PFSK-1 (cell line): ENCODE measurements at regions not wholly inside any gene's neighbourhood (a gene's known extent, or its start where the extent isn't known, plus 50 kb on each side); places are given as distances from the start of the nearest gene placed in this dataset.

Experiments used
- FOXP2 ChIP-seq: optimal IDR thresholded peaks from 2 replicates; pipeline ENCODE3; 2011; ENCODE audit warnings: borderline replicate concordance, control low read depth, inconsistent platforms; ENCODE audit not compliant: insufficient read depth; ENCODE audit errors: extremely low read length, extremely low read depth
- POLR2AphosphoS5 ChIP-seq: IDR thresholded peaks from 2 replicates; pipeline ENCODE4 v1.6.1; 2012; ENCODE audit warnings: low read depth, mild to moderate bottlenecking, control low read depth, low read length, moderate library complexity
- SIN3A ChIP-seq: IDR thresholded peaks from 2 replicates; pipeline ENCODE4 v1.6.1; 2012; ENCODE audit warnings: mild to moderate bottlenecking, low read length, moderate library complexity, borderline replicate concordance; ENCODE audit not compliant: insufficient read depth
- TAF1 ChIP-seq: IDR thresholded peaks from 2 replicates; pipeline ENCODE4 v1.6.1; 2012; ENCODE audit warnings: low read length, control low read depth, borderline replicate concordance; ENCODE audit not compliant: insufficient read depth
- TF ChIP-seq, protein P1 (sequence below), 2 experiments: IDR thresholded peaks; 2 replicates each; pipeline versions ENCODE4 v1.6.1 to v1.8.0; 2011 to 2012; ENCODE audit warnings: low read depth in 2 of 2, low read length in 2 of 2, control low read depth in 1 of 2, inconsistent platforms in 1 of 2, mild to moderate bottlenecking in 1 of 2, moderate library complexity in 1 of 2; ENCODE audit not compliant: insufficient read depth in 1 of 2

DNA sequence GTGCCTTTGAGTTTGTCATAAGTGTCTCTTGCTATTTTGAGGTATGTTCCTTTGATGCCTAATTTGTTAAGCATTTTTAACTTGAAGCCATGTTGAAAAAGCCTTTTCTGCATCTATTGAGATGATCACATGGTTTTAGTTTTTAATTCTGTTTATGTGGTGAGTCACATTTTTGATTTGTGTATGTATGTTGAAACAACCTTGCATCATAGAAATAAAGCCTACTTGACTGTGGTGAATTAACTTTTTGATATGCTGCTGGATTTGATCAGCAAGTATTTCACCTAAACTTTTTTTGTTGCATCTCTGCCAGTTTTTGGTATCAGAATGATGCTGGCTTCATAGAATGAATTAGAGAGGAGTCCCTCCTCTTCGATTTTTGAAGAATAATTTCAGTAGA, 469.7 kb downstream of the CDH2 start:
- no peak for TF ChIP-seq TAF1

DNA sequence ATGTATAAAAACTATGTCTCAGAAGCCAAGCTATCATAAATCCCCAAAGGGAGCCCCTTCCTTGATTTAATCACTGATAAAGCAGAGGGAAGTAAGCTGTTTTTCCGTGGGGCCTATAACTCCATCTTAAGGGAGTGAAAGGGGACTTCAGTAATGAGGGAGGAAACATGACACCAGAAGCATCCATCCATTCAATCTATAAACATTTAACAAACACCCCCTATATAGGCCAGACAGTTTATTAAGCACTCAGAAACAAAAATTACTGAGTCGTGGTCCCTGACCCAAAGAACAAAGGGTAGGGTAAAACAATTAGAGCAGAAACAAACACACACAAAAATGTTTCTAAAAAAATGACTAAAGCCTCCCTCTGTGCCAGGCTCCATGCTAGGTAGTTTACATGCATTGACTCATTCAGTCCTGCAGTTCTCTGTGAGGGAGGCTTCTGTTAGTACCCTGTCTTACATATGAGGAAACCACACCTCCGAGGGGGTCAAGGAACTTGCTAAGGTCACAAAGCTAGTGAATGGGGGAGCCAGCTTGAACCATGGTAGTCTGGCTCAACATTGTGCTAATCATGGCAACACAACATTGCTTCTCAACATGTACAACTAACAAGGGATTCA, 472.1 kb downstream of the CDH2 start:
- TF ChIP-seq FOXP2, result no peak
- TF ChIP-seq, protein P1, sequence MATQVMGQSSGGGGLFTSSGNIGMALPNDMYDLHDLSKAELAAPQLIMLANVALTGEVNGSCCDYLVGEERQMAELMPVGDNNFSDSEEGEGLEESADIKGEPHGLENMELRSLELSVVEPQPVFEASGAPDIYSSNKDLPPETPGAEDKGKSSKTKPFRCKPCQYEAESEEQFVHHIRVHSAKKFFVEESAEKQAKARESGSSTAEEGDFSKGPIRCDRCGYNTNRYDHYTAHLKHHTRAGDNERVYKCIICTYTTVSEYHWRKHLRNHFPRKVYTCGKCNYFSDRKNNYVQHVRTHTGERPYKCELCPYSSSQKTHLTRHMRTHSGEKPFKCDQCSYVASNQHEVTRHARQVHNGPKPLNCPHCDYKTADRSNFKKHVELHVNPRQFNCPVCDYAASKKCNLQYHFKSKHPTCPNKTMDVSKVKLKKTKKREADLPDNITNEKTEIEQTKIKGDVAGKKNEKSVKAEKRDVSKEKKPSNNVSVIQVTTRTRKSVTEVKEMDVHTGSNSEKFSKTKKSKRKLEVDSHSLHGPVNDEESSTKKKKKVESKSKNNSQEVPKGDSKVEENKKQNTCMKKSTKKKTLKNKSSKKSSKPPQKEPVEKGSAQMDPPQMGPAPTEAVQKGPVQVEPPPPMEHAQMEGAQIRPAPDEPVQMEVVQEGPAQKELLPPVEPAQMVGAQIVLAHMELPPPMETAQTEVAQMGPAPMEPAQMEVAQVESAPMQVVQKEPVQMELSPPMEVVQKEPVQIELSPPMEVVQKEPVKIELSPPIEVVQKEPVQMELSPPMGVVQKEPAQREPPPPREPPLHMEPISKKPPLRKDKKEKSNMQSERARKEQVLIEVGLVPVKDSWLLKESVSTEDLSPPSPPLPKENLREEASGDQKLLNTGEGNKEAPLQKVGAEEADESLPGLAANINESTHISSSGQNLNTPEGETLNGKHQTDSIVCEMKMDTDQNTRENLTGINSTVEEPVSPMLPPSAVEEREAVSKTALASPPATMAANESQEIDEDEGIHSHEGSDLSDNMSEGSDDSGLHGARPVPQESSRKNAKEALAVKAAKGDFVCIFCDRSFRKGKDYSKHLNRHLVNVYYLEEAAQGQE (IDR thresholded peaks at IDR 0.05; ENCODE audit: insufficient read depth in 1 of 2, low read depth in 2 of 2, low read length in 2 of 2), result 0 out of 4 replicates have a peak, but pooled peaks of 1 of the 2 experiments have one; percentile 12
- no peak for TF ChIP-seq SIN3A

DNA sequence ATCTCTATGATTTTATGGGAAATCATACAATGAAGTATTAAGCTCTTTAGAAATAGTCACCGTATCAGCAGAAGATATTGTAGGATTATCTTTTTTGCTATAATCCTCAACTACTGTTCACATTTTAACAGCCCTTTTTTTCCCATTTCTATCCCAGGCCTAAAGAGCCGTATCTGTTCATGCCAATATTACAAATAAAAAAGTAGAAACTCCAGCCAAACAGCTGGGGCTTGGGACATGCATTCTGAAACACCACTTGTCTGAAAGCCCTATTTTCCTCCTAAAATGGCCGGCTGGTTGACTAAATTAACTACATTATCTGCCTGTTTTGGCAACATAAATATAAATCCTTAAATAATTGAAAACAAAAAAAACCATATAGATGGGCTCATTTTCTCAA, 477.8 kb downstream of the CDH2 start:
- no peak for TF ChIP-seq TAF1
- no peak for TF ChIP-seq POLR2AphosphoS5
- TF ChIP-seq, protein P1 (IDR thresholded peaks at IDR 0.05; ENCODE audit: insufficient read depth in 1 of 2, low read depth in 2 of 2, low read length in 2 of 2), result no peak
- TF ChIP-seq FOXP2, result no peak
- TF ChIP-seq SIN3A, result no peak

DNA sequence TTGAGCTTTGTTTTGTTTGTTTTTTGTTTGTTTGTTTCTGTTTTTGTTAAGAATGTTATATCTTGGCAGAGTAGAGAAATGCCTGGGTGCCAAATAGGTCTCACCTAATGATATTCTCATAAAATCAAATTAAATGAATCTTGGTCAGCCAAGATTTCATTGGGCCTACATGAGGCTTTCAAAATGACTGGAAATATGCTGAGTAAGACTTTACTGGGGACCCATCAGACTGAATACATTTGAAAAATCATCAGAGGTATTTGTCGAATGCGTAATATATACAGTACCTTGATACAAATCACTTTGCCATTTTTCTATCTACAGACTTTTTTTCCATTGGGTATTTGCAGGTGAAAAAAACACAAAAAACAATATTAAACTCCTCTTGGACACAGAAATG, 480.8 kb downstream of the CDH2 start:
- no peak for TF ChIP-seq POLR2AphosphoS5

DNA sequence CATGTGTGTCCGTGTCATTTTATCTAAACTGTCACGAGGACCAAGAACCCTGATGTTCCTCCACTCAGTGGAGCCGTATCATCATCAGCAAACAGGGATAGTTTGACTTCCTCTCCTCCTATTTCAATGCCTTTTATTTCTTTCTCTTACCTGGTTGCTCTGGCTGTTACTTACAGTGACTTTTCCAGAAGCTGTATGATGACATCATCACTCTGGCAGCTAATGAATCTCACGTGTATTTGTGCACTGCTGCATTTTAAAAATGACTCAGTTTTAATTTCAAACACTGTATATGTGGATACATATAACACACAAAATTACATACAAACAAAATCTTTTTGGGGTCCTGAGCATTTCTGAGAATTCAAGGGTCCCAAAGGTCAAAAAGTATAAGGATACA, 481.4 kb downstream of the CDH2 start:
- no peak for TF ChIP-seq POLR2AphosphoS5
- TF ChIP-seq, protein P1 (IDR thresholded peaks at IDR 0.05; ENCODE audit: insufficient read depth in 1 of 2, low read depth in 2 of 2, low read length in 2 of 2), result no peak
- TF ChIP-seq FOXP2, result no peak
- no peak for TF ChIP-seq SIN3A
- TF ChIP-seq TAF1, result no peak

DNA sequence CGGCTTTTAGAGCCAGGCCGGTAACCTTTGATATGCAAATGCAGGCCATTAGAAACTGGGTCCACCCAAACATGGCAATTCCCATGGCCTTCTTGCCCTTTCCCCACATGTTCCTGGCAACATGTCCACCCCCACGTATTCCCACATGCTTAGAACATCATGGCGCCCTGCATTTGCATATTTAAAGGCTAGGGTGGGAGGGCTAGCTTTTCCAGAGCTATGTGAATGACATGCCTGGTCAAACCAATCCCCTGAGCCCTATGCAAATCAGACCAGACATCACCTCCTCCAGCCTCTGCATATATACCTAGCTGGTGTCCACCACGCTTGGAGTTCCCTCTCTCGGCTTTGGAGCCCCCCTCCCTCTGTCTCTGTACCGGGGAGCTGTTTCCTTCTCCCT, 481.9 kb downstream of the CDH2 start:
- no peak for TF ChIP-seq FOXP2
- no peak for TF ChIP-seq TAF1
- no peak for TF ChIP-seq SIN3A
- TF ChIP-seq, protein P1 (IDR thresholded peaks at IDR 0.05; ENCODE audit: insufficient read depth in 1 of 2, low read depth in 2 of 2, low read length in 2 of 2), result no peak
- TF ChIP-seq POLR2AphosphoS5, result no peak
